ENCODE measurements at regions not wholly inside any gene's neighbourhood (a gene's known extent, or its start where the extent isn't known, plus 50 kb on each side); places are given as distances from the start of the nearest gene placed in this dataset.

DNA sequence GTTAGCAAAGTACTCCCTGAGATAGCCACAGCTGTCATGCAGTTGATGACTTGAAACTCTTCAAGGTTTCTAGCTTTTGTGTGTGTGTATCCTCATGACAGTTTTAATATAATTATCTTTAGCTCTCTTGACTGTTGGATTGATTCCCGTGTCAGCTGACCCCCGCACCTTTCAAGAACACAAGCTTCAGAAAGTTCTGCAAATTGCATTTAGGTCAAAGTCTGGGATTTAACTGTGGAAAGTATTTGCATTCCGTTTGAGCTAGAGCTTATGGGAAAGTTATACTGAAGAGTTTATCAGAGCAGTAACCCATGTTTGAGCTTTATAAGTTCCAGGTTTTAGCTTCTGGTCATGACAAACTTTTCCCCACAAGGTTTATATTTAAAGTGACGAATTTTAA is 380.1 kb upstream of the CHRM3 start:
- ChIA-PET POLR2A (no interaction called here), CTCF (no interaction called here)
- no peaks in the 10 kb centered on the region for H3K27me3 Mint-ChIP-seq
- DNase-seq = no peak
- H3K27ac Mint-ChIP-seq = no peak overlapping the region
- intact Hi-C loops (cut with micrococcal nuclease) = no loop called here
- no peaks in the 10 kb centered on the region for H3K4me1 Mint-ChIP-seq (ENCODE audit: low read depth)
- H3K4me3 Mint-ChIP-seq = no peak overlapping the region
- peaks cover 4% of the 10 kb centered on the region for H3K9me3 Mint-ChIP-seq
- H3K36me3 Mint-ChIP-seq = no peaks in the 10 kb centered on the region

DNA sequence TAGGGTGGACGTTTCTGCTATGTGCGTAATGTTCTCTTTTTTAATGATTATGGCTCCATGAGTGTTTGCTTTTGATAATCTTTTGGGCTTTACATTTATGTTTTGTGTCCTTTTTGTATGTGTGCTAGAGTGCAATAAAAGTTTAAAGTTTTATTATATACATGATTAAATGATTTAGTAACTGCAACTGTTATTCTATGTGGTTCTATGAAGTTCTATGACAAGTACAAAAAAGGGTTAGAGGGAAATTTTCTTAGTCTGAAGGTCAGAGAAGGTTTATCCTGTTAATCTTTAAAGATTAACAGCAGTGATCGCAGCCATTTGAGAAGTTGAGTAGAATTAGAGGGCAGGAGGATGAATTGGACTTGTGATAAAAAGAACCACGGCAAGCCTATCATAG is 386.4 kb upstream of the CHRM3 start:
- H3K4me1 Mint-ChIP-seq (ENCODE audit: low read depth) = no peaks in the 10 kb centered on the region
- CTCF ChIA-PET = no interaction called here

DNA sequence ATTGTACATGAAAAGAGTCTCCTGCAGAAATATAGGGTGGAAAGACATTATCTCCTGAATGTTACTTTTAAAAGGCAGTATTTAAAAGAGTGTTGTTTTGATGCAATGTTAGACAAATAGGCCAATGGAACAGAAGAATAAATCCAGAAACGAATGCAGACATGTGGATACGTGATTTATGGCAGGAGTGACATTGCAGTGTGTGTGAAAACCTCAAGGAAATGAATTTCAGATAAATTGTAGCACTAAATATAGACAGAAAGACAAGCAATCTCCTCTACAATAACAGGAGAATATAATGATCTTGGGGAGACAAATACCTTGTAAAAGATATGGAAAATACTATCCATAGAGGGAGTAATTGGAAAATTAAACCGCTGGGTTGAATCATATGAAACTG is 387.8 kb upstream of the CHRM3 start:
- Mint-ChIP-seq H3K27ac (no peak overlapping the region), H3K4me1 (ENCODE audit: low read depth) (no peaks in the 10 kb centered on the region), H3K27me3 (no peaks in the 10 kb centered on the region), H3K36me3 (no peaks in the 10 kb centered on the region), H3K4me3 (no peak overlapping the region), H3K9me3 (peaks cover 3% of the 10 kb centered on the region)
- DNase-seq = no peak
- ChIA-PET POLR2A (no interaction called here), CTCF (no interaction called here)
- intact Hi-C loops (cut with micrococcal nuclease) = no loop called here

More for the DNA sequence above, 386.4 kb upstream of the CHRM3 start:
- intact Hi-C loops (cut with micrococcal nuclease) = no loop called here
- H3K27me3 Mint-ChIP-seq = no peaks in the 10 kb centered on the region
- no peak overlapping the region for H3K27ac Mint-ChIP-seq
- DNase-seq = no peak
- peaks cover 4% of the 10 kb centered on the region for H3K9me3 Mint-ChIP-seq
- POLR2A ChIA-PET = no interaction called here
- no peak overlapping the region for H3K4me3 Mint-ChIP-seq
- H3K36me3 Mint-ChIP-seq = no peaks in the 10 kb centered on the region

DNA sequence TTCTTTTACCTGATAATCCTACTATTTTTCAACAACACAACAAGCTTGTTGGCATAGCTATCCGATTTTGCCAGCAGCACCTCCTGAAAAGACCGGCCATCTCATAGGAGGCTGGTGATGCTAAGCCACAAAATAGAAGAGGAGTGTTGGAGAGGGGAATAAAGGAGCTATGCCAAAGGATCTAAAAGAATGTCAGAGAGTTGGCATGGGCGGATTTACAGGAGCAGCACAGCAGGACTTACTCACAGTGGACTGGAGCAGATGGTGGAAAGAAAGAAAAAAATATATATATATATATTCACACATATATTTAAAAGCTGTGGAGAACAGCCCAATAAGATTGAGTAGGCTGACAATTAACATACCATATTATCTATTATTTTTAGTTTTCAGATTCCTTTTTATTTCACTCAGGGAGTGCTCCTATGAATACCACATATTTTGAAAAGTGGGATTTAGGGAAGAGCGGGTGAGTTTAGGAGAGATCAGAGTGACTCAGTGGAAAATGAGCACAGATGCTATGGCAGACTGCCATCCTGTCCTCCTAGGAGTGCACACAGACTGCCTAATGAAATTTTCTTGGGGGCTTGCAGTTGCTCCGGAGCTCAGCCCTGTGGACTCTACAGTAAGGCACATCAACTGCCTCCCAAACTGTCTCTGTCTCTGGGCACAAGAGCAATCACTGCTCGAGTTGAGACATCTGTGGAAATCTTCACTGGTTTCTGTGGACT is 394.4 kb upstream of the CHRM3 start:
- no peak overlapping the region for H3K4me3 Mint-ChIP-seq
- no peaks in the 10 kb centered on the region for H3K4me1 Mint-ChIP-seq (ENCODE audit: low read depth)
- no peaks in the 10 kb centered on the region for H3K36me3 Mint-ChIP-seq
- H3K9me3 Mint-ChIP-seq = peaks cover 11% of the 10 kb centered on the region
- H3K27ac Mint-ChIP-seq = no peak overlapping the region
- no peak for DNase-seq
- intact Hi-C loops (cut with micrococcal nuclease) = no loop called here
- POLR2A ChIA-PET = no interaction called here
- no peaks in the 10 kb centered on the region for H3K27me3 Mint-ChIP-seq
- CTCF ChIA-PET = no interaction called here

DNA sequence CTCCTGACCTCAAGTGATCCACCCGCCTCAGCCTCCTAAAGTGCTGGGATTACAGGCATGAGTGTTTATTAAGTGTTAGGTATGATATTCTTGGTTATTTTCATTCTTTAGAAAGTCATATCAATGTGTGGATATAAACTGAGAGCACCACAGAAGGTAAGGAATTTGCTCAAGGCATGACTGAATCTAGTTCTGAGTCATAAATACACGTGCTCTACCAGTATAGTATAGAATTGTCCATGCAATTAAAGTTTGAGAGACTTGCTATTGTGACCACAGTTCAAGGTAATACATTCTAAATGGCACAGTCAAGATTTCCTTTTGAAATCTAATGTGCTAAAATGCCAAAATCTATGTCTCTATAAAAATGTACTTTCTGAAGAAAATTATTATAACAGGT is 401.1 kb upstream of the CHRM3 start:
- CTCF ChIA-PET = no interaction called here
- no peaks in the 10 kb centered on the region for H3K36me3 Mint-ChIP-seq
- no peaks in the 10 kb centered on the region for H3K4me1 Mint-ChIP-seq (ENCODE audit: low read depth)
- peaks cover 8% of the 10 kb centered on the region for H3K9me3 Mint-ChIP-seq
- intact Hi-C loops (cut with micrococcal nuclease) = no loop called here
- H3K27me3 Mint-ChIP-seq = no peaks in the 10 kb centered on the region
- POLR2A ChIA-PET = no interaction called here
- H3K4me3 Mint-ChIP-seq = no peak overlapping the region
- DNase-seq = no peak
- no peak overlapping the region for H3K27ac Mint-ChIP-seq

DNA sequence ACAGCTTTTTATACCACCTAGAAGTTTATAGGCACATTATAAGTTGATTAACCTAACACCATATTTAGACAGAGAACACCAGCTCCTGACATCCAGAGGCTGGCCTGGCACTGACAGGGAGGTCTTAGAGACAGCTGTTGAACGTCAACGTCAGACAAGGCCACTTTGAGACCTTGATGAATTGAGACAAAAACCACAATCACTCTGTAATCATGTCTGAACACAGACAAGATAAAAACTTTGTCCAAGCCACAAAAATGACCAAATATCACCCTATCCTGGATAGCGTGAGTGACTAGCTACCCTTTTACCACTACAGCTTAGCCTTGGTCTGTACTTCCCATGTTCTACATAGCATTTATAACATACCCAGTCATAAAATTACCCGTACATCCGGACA is 403.6 kb upstream of the CHRM3 start:
- Mint-ChIP-seq H3K27me3 (no peaks in the 10 kb centered on the region), H3K36me3 (no peaks in the 10 kb centered on the region), H3K27ac (no peak overlapping the region), H3K4me1 (ENCODE audit: low read depth) (no peaks in the 10 kb centered on the region), H3K4me3 (no peak overlapping the region), H3K9me3 (no peaks in the 10 kb centered on the region)
- ChIA-PET CTCF (no interaction called here), POLR2A (no interaction called here)
- intact Hi-C loops (cut with micrococcal nuclease) = no loop called here
- DNase-seq = no peak

DNA sequence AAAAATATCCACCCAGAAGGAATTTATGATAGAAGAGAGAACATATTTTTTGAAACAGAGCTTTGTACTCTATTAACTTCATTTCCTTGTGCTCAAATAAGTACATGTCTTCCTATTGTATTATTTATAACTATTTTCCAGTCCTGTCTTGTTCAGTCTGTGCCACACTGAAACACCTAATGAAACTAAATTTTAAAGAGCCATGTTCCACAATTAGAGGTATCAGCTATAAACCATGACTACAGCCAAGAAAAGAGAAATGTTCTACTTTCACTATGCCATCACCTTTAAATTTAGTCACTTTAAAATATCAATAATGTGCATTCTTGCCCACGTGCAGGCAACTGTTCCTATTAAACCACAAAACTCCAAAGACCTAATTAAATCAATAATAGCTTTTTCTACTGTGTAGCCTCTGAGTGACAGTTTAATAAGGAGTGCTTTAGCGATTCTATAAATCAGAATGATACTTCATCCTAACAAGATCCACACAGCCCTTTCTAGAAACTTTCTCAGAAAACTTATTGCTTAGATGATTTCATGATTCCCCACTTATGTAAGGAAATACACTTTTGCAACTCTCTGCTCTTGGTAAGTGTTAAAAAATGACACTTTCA is 404.9 kb upstream of the CHRM3 start:
- DNase-seq = no peak
- Mint-ChIP-seq H3K4me3 (no peak overlapping the region), H3K27me3 (no peaks in the 10 kb centered on the region), H3K4me1 (ENCODE audit: low read depth) (no peaks in the 10 kb centered on the region), H3K9me3 (no peaks in the 10 kb centered on the region), H3K27ac (no peak overlapping the region), H3K36me3 (no peaks in the 10 kb centered on the region)
- intact Hi-C loops (cut with micrococcal nuclease) = no loop called here
- ChIA-PET CTCF (no interaction called here), POLR2A (no interaction called here)

DNA sequence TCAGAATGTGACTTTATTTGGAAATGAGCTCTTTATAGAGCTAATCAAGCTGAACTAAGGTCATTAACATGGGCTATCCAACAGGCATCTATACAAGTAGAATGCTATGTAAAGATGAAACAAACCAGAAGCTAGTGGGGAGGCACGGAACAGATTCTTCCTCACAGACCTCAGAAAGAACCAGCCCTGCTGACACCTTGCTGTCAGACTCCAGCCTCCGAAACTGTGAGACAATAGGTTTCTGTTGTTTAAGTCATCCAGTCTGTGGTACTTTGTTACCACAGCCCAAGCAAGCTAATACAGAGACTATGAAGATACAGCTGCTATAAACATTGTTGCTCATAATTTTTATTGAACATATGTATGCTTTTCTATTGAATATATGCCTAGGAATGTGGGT is 406.3 kb upstream of the CHRM3 start:
- H3K4me3 Mint-ChIP-seq = no peak overlapping the region
- CTCF ChIA-PET = no interaction called here

DNA sequence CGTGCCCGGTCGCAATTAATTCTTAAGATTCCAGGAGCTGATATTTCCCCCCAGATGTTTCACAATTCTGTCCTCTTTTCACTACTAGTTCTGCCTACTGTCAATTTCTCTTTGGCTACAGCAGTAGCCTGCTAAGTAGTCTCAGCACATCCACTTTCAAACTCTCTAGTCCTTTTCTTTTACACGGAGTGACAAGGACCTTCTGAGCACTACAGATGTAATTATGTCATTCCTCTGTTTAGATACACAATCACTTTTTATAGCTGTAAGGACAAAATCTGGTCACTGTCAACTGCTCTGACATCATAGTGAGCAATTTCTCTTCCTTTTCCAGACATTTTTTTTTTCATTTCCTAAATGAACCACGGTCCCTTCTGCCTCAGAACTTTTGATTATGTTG is 421.7 kb upstream of the CHRM3 start:
- H3K4me3 Mint-ChIP-seq = no peak overlapping the region
- no peaks in the 10 kb centered on the region for H3K36me3 Mint-ChIP-seq
- no peak overlapping the region for H3K27ac Mint-ChIP-seq
- ChIA-PET POLR2A (no interaction called here), CTCF (no interaction called here)
- intact Hi-C loops (cut with micrococcal nuclease) = no loop called here
- DNase-seq = no peak
- H3K9me3 Mint-ChIP-seq = peaks cover 18% of the 10 kb centered on the region
- H3K4me1 Mint-ChIP-seq (ENCODE audit: low read depth) = no peaks in the 10 kb centered on the region
- no peaks in the 10 kb centered on the region for H3K27me3 Mint-ChIP-seq

More for the DNA sequence above, 406.3 kb upstream of the CHRM3 start:
- POLR2A ChIA-PET = no interaction called here
- no peak for DNase-seq
- H3K9me3 Mint-ChIP-seq = peaks cover 5% of the 10 kb centered on the region
- no peaks in the 10 kb centered on the region for H3K27me3 Mint-ChIP-seq
- no peaks in the 10 kb centered on the region for H3K36me3 Mint-ChIP-seq
- no peaks in the 10 kb centered on the region for H3K4me1 Mint-ChIP-seq (ENCODE audit: low read depth)
- intact Hi-C loops (cut with micrococcal nuclease) = no loop called here
- H3K27ac Mint-ChIP-seq = no peak overlapping the region

DNA sequence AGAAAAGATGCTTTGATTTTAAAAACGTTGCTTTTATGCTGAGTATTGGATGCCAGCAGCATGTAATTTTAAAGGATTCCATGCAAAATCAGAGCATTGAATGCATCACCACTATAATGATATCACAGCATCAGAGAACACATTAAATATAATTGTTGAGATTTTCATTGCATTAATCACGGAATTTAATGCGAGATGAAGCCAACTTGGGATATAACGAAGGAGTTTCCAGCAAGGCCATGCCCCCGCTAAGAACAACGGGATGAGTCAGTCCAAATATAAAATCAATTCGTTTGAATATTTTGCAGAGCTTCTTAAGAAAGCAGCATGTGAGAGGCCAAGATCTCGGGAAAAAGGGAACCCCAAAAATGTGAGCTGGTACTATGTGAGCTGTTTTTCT is 423.4 kb upstream of the CHRM3 start:
- no peaks in the 10 kb centered on the region for H3K36me3 Mint-ChIP-seq
- DNase-seq = no peak
- peaks cover 18% of the 10 kb centered on the region for H3K9me3 Mint-ChIP-seq
- H3K4me1 Mint-ChIP-seq (ENCODE audit: low read depth) = no peaks in the 10 kb centered on the region
- ChIA-PET CTCF (no interaction called here), POLR2A (no interaction called here)
- no peaks in the 10 kb centered on the region for H3K27me3 Mint-ChIP-seq
- intact Hi-C loops (cut with micrococcal nuclease) = no loop called here
- H3K27ac Mint-ChIP-seq = no peak overlapping the region
- no peak overlapping the region for H3K4me3 Mint-ChIP-seq

DNA sequence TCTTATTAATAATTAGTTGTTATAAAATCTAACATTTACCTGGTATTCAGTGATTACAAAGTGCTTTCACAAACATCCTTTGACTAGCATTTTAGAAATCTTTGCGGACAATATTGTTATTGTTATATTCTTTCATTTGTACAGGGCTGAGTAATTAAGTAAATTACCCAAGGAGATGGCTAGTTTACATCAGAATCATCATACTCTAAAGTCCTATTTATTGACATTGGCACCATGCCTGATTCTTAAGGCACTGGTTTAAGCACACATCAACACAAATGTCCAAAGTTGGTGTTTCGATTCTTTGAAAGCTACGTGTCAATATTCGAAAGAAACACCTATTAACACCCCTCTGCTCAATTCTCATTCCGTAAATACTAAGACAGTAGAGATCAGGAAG is 424.6 kb upstream of the CHRM3 start:
- Mint-ChIP-seq H3K27ac (no peak overlapping the region), H3K9me3 (peaks cover 22% of the 10 kb centered on the region), H3K36me3 (no peaks in the 10 kb centered on the region), H3K4me1 (ENCODE audit: low read depth) (no peaks in the 10 kb centered on the region), H3K4me3 (no peak overlapping the region), H3K27me3 (no peaks in the 10 kb centered on the region)
- ChIA-PET POLR2A (no interaction called here), CTCF (no interaction called here)
- intact Hi-C loops (cut with micrococcal nuclease) = no loop called here
- DNase-seq = no peak

DNA sequence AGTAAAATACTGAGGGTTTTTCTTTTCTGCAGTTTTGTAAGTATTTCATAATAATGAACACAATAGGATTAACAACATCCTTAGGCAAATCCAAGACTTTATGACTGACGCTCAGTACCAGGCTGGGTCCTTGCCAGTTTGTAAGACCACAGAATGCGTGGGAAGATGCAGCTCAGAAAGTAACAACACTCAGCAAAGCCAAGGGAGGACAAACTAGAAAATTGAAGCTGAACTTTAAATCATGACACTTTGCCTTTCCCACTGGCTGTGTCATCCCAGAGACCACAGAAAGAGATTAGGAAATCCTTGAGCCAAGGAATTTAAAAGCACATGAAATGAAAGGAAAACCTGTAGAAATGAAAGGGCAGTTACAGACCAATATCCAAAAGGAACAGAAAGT is 426.3 kb upstream of the CHRM3 start:
- intact Hi-C loops (cut with micrococcal nuclease) = no loop called here
- no peaks in the 10 kb centered on the region for H3K4me1 Mint-ChIP-seq (ENCODE audit: low read depth)
- no peaks in the 10 kb centered on the region for H3K27me3 Mint-ChIP-seq
- no peaks in the 10 kb centered on the region for H3K36me3 Mint-ChIP-seq
- H3K4me3 Mint-ChIP-seq = no peak overlapping the region
- no peak for DNase-seq
- CTCF ChIA-PET = no interaction called here
- POLR2A ChIA-PET = no interaction called here
- H3K9me3 Mint-ChIP-seq = peaks cover 26% of the 10 kb centered on the region
- H3K27ac Mint-ChIP-seq = no peak overlapping the region

DNA sequence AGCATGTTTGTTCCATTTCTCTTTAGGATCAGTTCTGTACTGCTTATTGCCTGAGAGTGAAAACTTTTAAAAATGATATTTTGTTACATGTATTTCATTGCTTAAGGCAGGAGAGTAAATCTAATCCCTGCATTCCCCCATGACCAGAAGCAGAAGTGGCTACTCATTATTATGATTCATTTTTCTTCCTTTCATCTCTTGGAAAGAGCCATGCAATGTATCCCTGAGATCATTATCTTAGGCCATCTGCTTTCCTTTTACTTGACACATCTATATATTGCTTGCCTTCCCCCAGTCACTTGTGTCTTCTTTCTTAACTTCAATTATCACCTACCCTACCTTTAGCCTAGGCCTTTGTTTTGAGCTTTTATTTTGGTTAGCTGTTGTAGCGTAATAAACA is 430.4 kb upstream of the CHRM3 start:
- POLR2A ChIA-PET = no interaction called here

More for the DNA sequence above, 430.4 kb upstream of the CHRM3 start:
- intact Hi-C loops (cut with micrococcal nuclease) = no loop called here
- Mint-ChIP-seq H3K27me3 (no peaks in the 10 kb centered on the region), H3K9me3 (peaks cover 12% of the 10 kb centered on the region), H3K4me1 (ENCODE audit: low read depth) (no peaks in the 10 kb centered on the region), H3K36me3 (no peaks in the 10 kb centered on the region), H3K27ac (no peak overlapping the region), H3K4me3 (no peak overlapping the region)
- DNase-seq = no peak
- CTCF ChIA-PET = no interaction called here
